Ascending aorta (tissue), 2 donors: ENCODE measurements at regions not wholly inside any gene's neighbourhood (a gene's known extent, or its start where the extent isn't known, plus 50 kb on each side); places are given as distances from the start of the nearest gene placed in this dataset.

Source experiments
- DNase-seq, 2 donors: peaks; one replicate each; pipeline ENCODE4 v3.0.0-alpha.2; 2019; ENCODE audit warnings: low spot score in 2 of 2
- H3K27ac ChIP-seq, 2 donors: fragments of 200-600 bp; sonication (generic); one replicate each; pipeline ENCODE4 v1.5.1; 2016 to 2017; ENCODE audit warnings: mild to moderate bottlenecking in 1 of 2
- H3K27me3 ChIP-seq: fragments of 200-600 bp; sonication (generic); one replicate; pipeline ENCODE4 v1.5.1; 2017
- H3K36me3 ChIP-seq, 2 donors: fragments of 200-600 bp; sonication (generic); one replicate each; pipeline ENCODE4 v1.5.1; 2016
- H3K4me1 ChIP-seq, 2 donors: fragments of 200-600 bp; sonication (generic); one replicate each; pipeline ENCODE4 v1.5.1; 2016 to 2017; ENCODE audit warnings: mild to moderate bottlenecking in 1 of 2
- H3K4me3 ChIP-seq, 2 donors: fragments of 200-600 bp; sonication (generic); one replicate each; pipeline ENCODE4 v1.5.1; 2016 to 2017; ENCODE audit warnings: mild to moderate bottlenecking in 1 of 2
- H3K9me3 ChIP-seq, 2 donors: fragments of 200-600 bp; sonication (generic); one replicate each; pipeline ENCODE4 v1.5.1; 2016
- intact Hi-C: fragments of 100-400 bp; cut with DNase I; formaldehyde crosslinking; loops from one replicate; pipeline ENCODE4 v1.15.1; 2023
- TF ChIP-seq, protein P1 (sequence below), 3 experiments: fragments of 200-600 bp in 2 of 3; fragments of 450-650 bp in 1 of 3; sonication (generic) in 2 of 3; IDR thresholded peaks; one replicate each; pipeline ENCODE4 v1.5.1; 2016 to 2019; ENCODE audit warnings: antibody characterized with exemption in 3 of 3, mild to moderate bottlenecking in 1 of 3, moderate library complexity in 1 of 3

DNA sequence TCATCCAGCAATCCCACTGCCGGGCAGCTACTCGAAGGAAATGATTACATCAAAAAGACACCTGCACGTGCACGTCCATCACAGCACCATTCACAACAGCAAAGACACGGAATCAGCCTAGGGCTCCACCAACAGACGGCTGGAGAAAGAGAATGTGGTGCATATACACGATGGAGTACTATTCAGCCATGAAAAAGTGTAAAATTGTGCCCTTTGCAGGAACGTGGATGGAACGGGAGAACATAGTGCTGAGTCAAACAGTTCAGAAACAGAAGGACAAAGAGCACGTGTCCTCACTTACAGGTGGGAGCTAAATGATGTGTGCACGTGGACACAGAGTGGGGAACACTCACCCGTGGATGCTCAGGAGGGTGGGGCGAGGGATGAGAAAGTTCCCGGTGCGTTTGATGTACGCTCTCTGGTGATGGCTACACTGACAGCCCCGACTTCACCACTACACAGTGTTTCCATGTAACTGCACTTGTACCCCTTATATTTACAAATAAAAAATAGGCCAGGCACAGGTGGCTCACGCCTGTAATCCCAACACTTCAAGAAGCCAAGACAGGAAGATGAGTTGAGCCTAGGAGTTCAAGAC is 92.0 kb downstream of the PDGFA start:
- Histone ChIP-seq H3K4me1 (peaks cover 8 to 18% of the 10 kb centered on the region in 2 donors), H3K27me3 (no peaks in the 10 kb centered on the region), H3K27ac (no peak overlapping the region), H3K9me3 (no peaks in the 10 kb centered on the region), H3K36me3 (no peaks in the 10 kb centered on the region), H3K4me3 (no peak overlapping the region)
- intact Hi-C loops = no loop called here
- no peak for DNase-seq
- TF ChIP-seq, protein P1, sequence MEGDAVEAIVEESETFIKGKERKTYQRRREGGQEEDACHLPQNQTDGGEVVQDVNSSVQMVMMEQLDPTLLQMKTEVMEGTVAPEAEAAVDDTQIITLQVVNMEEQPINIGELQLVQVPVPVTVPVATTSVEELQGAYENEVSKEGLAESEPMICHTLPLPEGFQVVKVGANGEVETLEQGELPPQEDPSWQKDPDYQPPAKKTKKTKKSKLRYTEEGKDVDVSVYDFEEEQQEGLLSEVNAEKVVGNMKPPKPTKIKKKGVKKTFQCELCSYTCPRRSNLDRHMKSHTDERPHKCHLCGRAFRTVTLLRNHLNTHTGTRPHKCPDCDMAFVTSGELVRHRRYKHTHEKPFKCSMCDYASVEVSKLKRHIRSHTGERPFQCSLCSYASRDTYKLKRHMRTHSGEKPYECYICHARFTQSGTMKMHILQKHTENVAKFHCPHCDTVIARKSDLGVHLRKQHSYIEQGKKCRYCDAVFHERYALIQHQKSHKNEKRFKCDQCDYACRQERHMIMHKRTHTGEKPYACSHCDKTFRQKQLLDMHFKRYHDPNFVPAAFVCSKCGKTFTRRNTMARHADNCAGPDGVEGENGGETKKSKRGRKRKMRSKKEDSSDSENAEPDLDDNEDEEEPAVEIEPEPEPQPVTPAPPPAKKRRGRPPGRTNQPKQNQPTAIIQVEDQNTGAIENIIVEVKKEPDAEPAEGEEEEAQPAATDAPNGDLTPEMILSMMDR (IDR thresholded peaks at IDR 0.05) = no peak

DNA sequence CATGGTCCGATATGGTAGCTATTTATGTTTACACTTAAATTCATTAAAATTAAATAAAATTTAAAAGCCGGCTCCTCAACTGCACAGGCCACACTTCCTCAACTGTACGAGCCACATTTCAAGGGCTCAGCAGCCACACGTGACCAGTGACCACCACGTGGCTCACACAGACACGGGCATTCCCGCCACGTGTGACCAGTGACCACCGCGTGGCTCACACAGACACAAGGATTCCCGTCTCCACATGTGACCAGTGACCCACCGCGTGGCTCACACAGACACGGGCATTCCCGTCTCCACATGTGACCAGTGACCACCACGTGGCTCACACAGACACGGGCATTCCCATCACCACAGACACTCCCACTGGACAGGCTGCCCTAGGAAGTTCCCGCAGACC is 91.3 kb downstream of the PDGFA start:
- Histone ChIP-seq H3K4me1 (peaks cover 8 to 18% of the 10 kb centered on the region in 2 donors), H3K36me3 (no peaks in the 10 kb centered on the region), H3K27ac (no peak overlapping the region), H3K4me3 (no peak overlapping the region), H3K9me3 (no peaks in the 10 kb centered on the region), H3K27me3 (no peaks in the 10 kb centered on the region)
- TF ChIP-seq, protein P1 (IDR thresholded peaks at IDR 0.05) = no peak
- DNase-seq = no peak
- intact Hi-C loops = no loop called here

DNA sequence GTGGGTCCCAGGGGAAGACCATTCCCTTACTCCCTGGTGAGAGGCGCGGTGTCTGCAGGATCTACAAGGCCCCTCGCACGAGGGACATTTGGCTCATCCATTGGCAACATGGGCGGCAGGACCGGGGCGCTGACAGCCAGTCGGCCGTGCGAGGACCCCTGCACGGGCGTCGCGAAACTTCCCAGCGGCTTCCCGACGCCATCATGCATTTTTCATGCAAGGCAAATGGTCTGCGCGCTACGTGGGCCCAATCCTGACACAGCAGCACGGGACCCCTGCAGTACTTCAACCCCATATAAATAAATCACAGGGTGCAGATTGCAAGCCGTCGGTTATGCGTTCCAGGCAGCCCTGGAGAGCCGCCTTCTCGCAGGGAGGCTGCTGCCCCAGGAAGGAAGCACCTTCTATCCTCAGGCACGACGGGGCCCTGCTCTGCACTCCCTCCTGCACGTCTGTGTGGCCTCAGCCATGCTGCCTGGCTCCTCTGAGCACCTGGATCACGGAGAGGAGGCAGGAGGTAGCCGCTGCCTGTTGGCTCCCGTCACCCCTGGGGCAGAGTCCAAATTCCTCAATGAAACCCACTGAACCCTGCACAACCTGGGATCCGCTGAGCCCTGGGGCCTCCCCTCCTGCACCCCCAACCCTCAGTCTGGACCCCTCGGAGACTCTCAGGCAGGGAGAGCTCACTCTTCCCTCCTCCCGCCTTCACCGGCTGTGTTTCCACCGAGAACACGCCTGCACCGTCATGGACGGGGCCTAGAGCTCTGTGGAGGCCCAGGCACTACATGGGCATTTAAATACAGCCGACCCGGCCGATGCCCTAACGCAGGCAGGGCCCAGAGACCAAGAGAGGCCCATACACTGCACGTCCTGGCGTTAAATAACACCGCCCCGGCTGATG is 90.5 kb downstream of the PDGFA start:
- H3K27ac ChIP-seq = no peak overlapping the region
- no peaks in the 10 kb centered on the region for H3K9me3 ChIP-seq
- no peaks in the 10 kb centered on the region for H3K27me3 ChIP-seq
- TF ChIP-seq, protein P1 (IDR thresholded peaks at IDR 0.05) = no peak
- no peaks in the 10 kb centered on the region for H3K36me3 ChIP-seq
- peaks cover 8 to 18% of the 10 kb centered on the region in 2 donors for H3K4me1 ChIP-seq
- H3K4me3 ChIP-seq = no peak overlapping the region
- DNase-seq = no peak
- intact Hi-C loops = no loop called here

DNA sequence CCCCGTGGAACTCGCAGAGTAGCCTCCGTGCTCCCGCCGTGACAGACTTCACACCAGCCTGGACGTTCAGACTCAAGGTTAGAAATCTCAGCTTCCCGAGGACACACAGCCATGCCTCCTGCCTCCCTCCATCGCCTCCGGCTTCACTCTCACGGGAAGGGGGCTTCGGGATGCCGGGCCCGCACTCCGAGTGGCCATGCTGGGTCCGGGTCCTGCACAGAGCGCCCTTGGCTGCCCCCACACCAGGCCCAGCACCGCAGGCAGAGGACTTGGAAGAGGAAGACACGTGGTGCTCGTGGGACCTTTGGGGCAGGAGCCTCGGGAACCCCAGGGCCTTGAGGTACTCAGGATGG is 89.8 kb downstream of the PDGFA start:
- DNase-seq = no peak
- intact Hi-C loops = no loop called here

DNA sequence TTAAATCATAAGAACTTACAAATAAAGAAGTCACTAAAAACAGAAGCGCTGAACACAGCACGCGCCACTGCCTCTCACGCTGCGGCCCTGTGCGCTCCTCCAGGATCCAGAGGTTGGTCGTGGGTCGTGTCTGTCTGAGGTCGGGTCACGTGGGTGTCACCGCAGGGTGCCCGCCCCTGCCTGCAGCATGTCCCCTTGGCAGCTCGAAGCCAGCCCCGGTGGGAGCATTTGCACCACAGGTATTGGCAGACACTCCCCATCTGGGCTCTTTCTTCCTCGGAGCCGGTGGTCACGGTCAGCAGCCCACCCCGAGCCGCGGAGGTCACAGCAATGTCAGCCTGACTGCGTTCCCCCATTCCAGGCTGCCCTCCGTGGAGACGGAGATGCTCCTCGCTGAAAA is 88.6 kb downstream of the PDGFA start:
- intact Hi-C loops = no loop called here
- Histone ChIP-seq H3K9me3 (no peaks in the 10 kb centered on the region), H3K4me3 (no peak overlapping the region), H3K4me1 (peaks cover under 1% of the 10 kb centered on the region in 2 donors), H3K36me3 (no peaks in the 10 kb centered on the region), H3K27ac (no peak overlapping the region), H3K27me3 (no peaks in the 10 kb centered on the region)
- TF ChIP-seq, protein P1 (IDR thresholded peaks at IDR 0.05) = no peak
- DNase-seq = no peak

More for the DNA sequence above, 89.8 kb downstream of the PDGFA start:
- Histone ChIP-seq H3K27me3 (no peaks in the 10 kb centered on the region), H3K4me1 (peaks cover 6 to 13% of the 10 kb centered on the region in 2 donors), H3K9me3 (no peaks in the 10 kb centered on the region), H3K27ac (no peak overlapping the region), H3K4me3 (no peak overlapping the region), H3K36me3 (no peaks in the 10 kb centered on the region)
- TF ChIP-seq, protein P1 (IDR thresholded peaks at IDR 0.05) = no peak
